WTC11 (cell line): ENCODE measurements at regions not wholly inside any gene's neighbourhood (a gene's known extent, or its start where the extent isn't known, plus 50 kb on each side); places are given as distances from the start of the nearest gene placed in this dataset.

ENCODE experiments used
- ATAC-seq: fragments of 200-7000 bp; cut with Tn5 transposase; 2 replicates; pipeline ENCODE4 v1.10.0; 2021; ENCODE audit warnings: mild to moderate bottlenecking, moderate library complexity
- CTCF ChIA-PET: fragments of 300-600 bp; sonication (Branson Sonifier 250); formaldehyde crosslinking; loops from one replicate; lab custom pipeline; 2021; ENCODE audit warnings: antibody characterized with exemption; lab: Charles Lee
- POLR2A ChIA-PET: fragments of 350-600 bp; sonication (Branson Sonifier 250); formaldehyde crosslinking; loops from one replicate; lab custom pipeline; 2021; ENCODE audit warnings: antibody characterized with exemption; lab: Charles Lee
- DNase-seq: peaks from one replicate; pipeline ENCODE4 v3.0.0; 2021; ENCODE audit warnings: low spot score
- H3K27ac Mint-ChIP-seq: 2 replicates; pipeline ENCODE4 v1.8.0; 2021; ENCODE audit warnings: mixed read lengths
- H3K27me3 Mint-ChIP-seq: 2 replicates; pipeline ENCODE4 v1.8.0; 2021; ENCODE audit warnings: low read depth, mild to moderate bottlenecking, moderate library complexity, mixed read lengths
- H3K36me3 Mint-ChIP-seq: 2 replicates; pipeline ENCODE4 v1.8.0; 2021; ENCODE audit warnings: mixed read lengths
- H3K4me1 Mint-ChIP-seq: 2 replicates; pipeline ENCODE4 v1.8.0; 2022; ENCODE audit warnings: mixed read lengths
- H3K4me3 Mint-ChIP-seq: 2 replicates; pipeline ENCODE4 v1.8.0; 2021; ENCODE audit warnings: mild to moderate bottlenecking, moderate library complexity, mixed read lengths
- H3K9me3 Mint-ChIP-seq: 2 replicates; pipeline ENCODE4 v1.8.0; 2021; ENCODE audit warnings: mixed read lengths
- AR ChIP-seq: fragments of 250-450 bp; sonication (Bioruptor Pico); IDR thresholded peaks from 2 replicates; pipeline ENCODE4 v1.9.0; 2021; ENCODE audit warnings: mild to moderate bottlenecking
- CREB1 ChIP-seq: sonication (generic); formaldehyde crosslinking; IDR thresholded peaks from 2 replicates; pipeline ENCODE4 v1.8.0; 2023; ENCODE audit warnings: mild to moderate bottlenecking, missing genetic modification reagents
- CTCF ChIP-seq: fragments of 200-600 bp; IDR thresholded peaks from 2 replicates; pipeline ENCODE4 v1.8.0; 2022; ENCODE audit warnings: antibody characterized with exemption
- EMX1 ChIP-seq: fragments of 250-450 bp; sonication (Bioruptor Pico); IDR thresholded peaks from 2 replicates; pipeline ENCODE4 v1.8.0; 2021; ENCODE audit warnings: mild to moderate bottlenecking
- FOXJ3 ChIP-seq: sonication (generic); formaldehyde crosslinking; IDR thresholded peaks from 2 replicates; pipeline ENCODE4 v1.9.0; 2021; ENCODE audit warnings: missing genetic modification reagents, mild to moderate bottlenecking, borderline replicate concordance
- GRHL2 ChIP-seq: fragments of 250-450 bp; sonication (Bioruptor Pico); IDR thresholded peaks from 2 replicates; pipeline ENCODE4 v1.8.0; 2022; ENCODE audit warnings: mild to moderate bottlenecking, moderate library complexity; ENCODE audit not compliant: insufficient replicate concordance, severe bottlenecking
- IRF2 ChIP-seq: sonication (generic); formaldehyde crosslinking; IDR thresholded peaks from 2 replicates; pipeline ENCODE4 v1.8.0; 2022; ENCODE audit warnings: low read depth, missing genetic modification reagents, borderline replicate concordance
- NFYB ChIP-seq: sonication (generic); formaldehyde crosslinking; conservative IDR thresholded peaks from 2 replicates; pipeline ENCODE4 v1.8.0; 2022; ENCODE audit warnings: low read depth, missing genetic modification reagents
- NR3C1 ChIP-seq: sonication (generic); formaldehyde crosslinking; conservative IDR thresholded peaks from 2 replicates; pipeline ENCODE4 v1.8.1; 2023; ENCODE audit warnings: low read depth, mild to moderate bottlenecking, missing genetic modification reagents
- TEAD4 ChIP-seq: sonication (generic); formaldehyde crosslinking; IDR thresholded peaks from 2 replicates; pipeline ENCODE4 v1.8.0; 2022; ENCODE audit warnings: mild to moderate bottlenecking, missing genetic modification reagents
- ZBTB21 ChIP-seq: sonication (generic); formaldehyde crosslinking; IDR thresholded peaks from 2 replicates; pipeline ENCODE4 v1.8.1; 2023; ENCODE audit warnings: mild to moderate bottlenecking, missing genetic modification reagents, borderline replicate concordance
- ZNF263 ChIP-seq: sonication (generic); formaldehyde crosslinking; IDR thresholded peaks from 2 replicates; pipeline ENCODE4 v1.8.1; 2022; ENCODE audit warnings: low read depth, mild to moderate bottlenecking, moderate library complexity, missing genetic modification reagents
- ZNF423 ChIP-seq: fragments of 250-450 bp; sonication (Bioruptor Pico); IDR thresholded peaks from 2 replicates; pipeline ENCODE4 v2.1.2; 2022; ENCODE audit warnings: mild to moderate bottlenecking, moderate library complexity
- ZNF532 ChIP-seq: fragments of 250-450 bp; sonication (Bioruptor Pico); IDR thresholded peaks from 2 replicates; pipeline ENCODE4 v1.9.0; 2021; ENCODE audit warnings: mild to moderate bottlenecking, borderline replicate concordance
- ZSCAN18 ChIP-seq: fragments of 250-450 bp; sonication (Bioruptor Pico); IDR thresholded peaks from 2 replicates; pipeline ENCODE4 v2.1.2; 2022; ENCODE audit warnings: mild to moderate bottlenecking, moderate library complexity
- TF ChIP-seq, protein P1 (sequence below): sonication (generic); formaldehyde crosslinking; IDR thresholded peaks from 2 replicates; pipeline ENCODE4 v1.8.0; 2022; ENCODE audit warnings: mild to moderate bottlenecking, missing genetic modification reagents
- TF ChIP-seq, protein P2 (sequence below): sonication (generic); formaldehyde crosslinking; IDR thresholded peaks from 2 replicates; pipeline ENCODE4 v1.8.1; 2023; ENCODE audit warnings: mild to moderate bottlenecking, missing genetic modification reagents, moderate library complexity

DNA sequence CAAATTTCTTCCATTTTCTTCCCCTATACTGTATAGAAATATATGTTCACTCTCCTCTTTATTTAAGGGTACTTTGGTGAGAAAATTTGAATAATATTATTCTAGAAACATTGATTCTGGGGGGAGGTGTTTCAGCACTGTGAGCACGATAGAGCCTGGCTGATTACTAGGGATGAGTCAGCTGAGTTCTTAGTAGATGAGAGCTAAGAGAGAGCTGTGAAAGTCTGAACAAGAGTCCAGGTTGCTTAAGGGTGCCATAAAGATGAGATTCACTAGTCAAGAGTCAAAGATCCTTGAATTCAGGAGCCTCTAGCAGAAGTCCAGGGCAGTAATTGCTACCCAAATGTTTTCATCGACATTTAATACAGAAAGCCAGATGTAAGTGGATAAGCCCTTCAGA is 756.6 kb upstream of the API5 start (continued):
- TF ChIP-seq AR (CRISPR knock-in tag) (no peak), IRF2 (CRISPR knock-in tag) (no peak), TEAD4 (no peak), ZNF532 (CRISPR knock-in tag) (no peak), ZSCAN18 (CRISPR knock-in tag) (no peak), NFYB (CRISPR knock-in tag) (no peak), EMX1 (CRISPR knock-in tag) (no peak), GRHL2 (CRISPR knock-in tag) (no peak), FOXJ3 (CRISPR knock-in tag) (no peak), ZNF423 (CRISPR knock-in tag) (no peak)
- TF ChIP-seq, protein P1, sequence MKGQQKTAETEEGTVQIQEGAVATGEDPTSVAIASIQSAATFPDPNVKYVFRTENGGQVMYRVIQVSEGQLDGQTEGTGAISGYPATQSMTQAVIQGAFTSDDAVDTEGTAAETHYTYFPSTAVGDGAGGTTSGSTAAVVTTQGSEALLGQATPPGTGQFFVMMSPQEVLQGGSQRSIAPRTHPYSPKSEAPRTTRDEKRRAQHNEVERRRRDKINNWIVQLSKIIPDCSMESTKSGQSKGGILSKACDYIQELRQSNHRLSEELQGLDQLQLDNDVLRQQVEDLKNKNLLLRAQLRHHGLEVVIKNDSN: no peak
- TF ChIP-seq, protein P2, sequence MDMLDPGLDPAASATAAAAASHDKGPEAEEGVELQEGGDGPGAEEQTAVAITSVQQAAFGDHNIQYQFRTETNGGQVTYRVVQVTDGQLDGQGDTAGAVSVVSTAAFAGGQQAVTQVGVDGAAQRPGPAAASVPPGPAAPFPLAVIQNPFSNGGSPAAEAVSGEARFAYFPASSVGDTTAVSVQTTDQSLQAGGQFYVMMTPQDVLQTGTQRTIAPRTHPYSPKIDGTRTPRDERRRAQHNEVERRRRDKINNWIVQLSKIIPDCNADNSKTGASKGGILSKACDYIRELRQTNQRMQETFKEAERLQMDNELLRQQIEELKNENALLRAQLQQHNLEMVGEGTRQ (CRISPR knock-in tag): no peak

DNA sequence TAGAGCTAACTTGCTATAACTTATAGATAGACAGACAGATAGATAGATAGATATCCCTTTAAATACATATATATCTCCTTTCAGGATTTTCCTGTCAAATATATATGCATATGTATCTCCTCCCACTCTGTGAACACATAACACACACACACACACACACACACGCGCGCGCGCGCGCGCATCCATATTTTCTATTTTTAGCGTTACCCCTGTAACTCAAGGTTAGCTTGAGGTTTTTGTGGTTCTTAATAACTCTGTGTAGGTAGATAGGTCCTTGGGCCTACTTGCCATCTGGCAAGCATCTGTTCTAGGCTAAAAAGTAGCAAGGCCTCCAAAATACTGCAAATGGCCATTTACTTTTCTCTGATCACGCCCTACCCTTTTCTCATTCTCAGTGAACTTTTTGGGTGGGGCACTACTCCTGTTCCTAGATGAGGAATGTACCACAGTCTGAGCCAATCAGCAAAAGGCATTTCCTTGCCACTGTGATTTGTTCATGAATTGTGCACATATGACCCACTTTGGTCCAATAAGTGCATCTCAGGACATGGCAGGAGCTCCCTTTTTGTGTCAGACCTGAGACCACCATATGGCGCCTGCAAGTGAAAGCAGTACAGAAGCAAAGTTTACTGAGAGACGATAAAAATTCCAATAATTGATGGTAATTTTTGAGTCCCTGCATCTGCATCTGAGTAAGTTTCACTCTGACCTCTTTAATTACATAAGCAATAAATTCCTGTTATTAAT is 740.5 kb upstream of the API5 start:
- ChIA-PET POLR2A (interaction anchor here (0.7 kb wide), 1 partner anchor 19 kb away, joined by 3 read pairs; no protein-coding TSS in a partner anchor), CTCF (no interaction called here)
- Mint-ChIP-seq H3K36me3 (peaks cover 9% of the 10 kb centered on the region), H3K9me3 (peaks cover 33% of the 10 kb centered on the region), H3K27me3 (no peaks in the 10 kb centered on the region; the same call in 1 of the 2 replicates), H3K4me3 (no peak overlapping the region), H3K27ac (no peak overlapping the region), H3K4me1 (0 out of 2 replicates have a peak, but pooled peaks cover 4% of the 10 kb centered on the region)
- TF ChIP-seq ZNF423 (CRISPR knock-in tag): no peak
- no peak for TF ChIP-seq CREB1 (CRISPR knock-in tag)
- TF ChIP-seq ZBTB21 (CRISPR knock-in tag): no peak
- TF ChIP-seq IRF2 (CRISPR knock-in tag): no peak
- TF ChIP-seq CTCF: no peak
- no peak for TF ChIP-seq ZNF263 (CRISPR knock-in tag)
- no peak for TF ChIP-seq NR3C1
- ATAC-seq (no peak), DNase-seq (no peak)
